D721Med (cell line): ENCODE measurements at regions not wholly inside any gene's neighbourhood (a gene's known extent, or its start where the extent isn't known, plus 50 kb on each side); places are given as distances from the start of the nearest gene placed in this dataset.

Experiments
- DNase-seq: peaks from one replicate; pipeline ENCODE4 v3.0.0; 2011; ENCODE audit warnings: low spot score; ENCODE audit not compliant: insufficient read length
- FAIRE-seq: peaks from 2 replicates; lab custom pipeline; 2011; peaks lifted over from hg19 to GRCh38; lab: Jason Lieb, UNC
- TF ChIP-seq, protein P1 (sequence below): IDR thresholded peaks from 2 replicates; pipeline ENCODE4 v1.5.1; 2012; ENCODE audit warnings: mild to moderate bottlenecking, control low read depth; ENCODE audit not compliant: insufficient read depth; ENCODE audit errors: missing control alignments

DNA sequence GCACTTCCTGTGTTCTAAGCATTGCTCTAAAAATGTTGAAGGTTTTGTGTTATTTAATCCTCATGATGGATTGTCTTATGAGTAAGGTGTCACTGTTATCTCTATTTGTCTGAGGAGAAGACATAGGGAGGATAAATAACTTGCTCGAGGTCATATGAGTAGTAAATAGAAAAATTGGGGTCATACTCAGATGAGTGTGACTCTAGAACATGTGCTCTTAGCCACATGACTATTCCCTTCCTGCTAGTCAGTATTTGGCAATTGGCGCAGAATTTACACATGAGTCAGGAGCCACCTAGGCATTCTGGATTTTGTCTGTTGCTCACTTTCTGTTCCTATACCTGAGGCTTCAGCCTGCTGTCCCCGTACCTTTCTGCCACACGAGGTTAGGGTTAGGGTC is 234.6 kb upstream of the CD180 start:
- DNase-seq (no peak), FAIRE-seq (no peak)
- TF ChIP-seq, protein P1, sequence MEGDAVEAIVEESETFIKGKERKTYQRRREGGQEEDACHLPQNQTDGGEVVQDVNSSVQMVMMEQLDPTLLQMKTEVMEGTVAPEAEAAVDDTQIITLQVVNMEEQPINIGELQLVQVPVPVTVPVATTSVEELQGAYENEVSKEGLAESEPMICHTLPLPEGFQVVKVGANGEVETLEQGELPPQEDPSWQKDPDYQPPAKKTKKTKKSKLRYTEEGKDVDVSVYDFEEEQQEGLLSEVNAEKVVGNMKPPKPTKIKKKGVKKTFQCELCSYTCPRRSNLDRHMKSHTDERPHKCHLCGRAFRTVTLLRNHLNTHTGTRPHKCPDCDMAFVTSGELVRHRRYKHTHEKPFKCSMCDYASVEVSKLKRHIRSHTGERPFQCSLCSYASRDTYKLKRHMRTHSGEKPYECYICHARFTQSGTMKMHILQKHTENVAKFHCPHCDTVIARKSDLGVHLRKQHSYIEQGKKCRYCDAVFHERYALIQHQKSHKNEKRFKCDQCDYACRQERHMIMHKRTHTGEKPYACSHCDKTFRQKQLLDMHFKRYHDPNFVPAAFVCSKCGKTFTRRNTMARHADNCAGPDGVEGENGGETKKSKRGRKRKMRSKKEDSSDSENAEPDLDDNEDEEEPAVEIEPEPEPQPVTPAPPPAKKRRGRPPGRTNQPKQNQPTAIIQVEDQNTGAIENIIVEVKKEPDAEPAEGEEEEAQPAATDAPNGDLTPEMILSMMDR: no peak

DNA sequence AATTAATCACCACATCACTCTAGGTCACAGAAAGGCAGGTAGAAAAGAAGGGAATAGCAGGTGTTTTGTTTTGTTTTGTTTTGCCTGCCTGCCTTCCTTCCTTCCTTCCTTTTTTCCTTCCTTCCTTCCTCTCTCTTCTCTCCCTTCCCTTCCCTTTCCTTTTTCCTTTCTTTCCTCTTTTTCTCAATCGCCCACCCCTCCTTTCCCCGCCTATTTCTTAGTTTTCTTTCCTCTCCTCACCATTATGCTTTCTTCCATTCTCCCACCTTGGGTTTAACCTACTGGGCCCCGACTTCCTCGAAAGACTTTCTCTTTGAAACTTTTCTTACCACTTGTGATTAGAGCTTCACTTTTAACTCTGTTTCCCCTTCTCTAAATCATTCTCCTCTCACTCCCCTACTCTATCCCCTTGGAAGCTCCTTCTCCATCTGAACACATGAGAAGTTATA is 231.3 kb upstream of the CD180 start:
- no peak for DNase-seq
- TF ChIP-seq, protein P1: no peak
- FAIRE-seq: no peak

DNA sequence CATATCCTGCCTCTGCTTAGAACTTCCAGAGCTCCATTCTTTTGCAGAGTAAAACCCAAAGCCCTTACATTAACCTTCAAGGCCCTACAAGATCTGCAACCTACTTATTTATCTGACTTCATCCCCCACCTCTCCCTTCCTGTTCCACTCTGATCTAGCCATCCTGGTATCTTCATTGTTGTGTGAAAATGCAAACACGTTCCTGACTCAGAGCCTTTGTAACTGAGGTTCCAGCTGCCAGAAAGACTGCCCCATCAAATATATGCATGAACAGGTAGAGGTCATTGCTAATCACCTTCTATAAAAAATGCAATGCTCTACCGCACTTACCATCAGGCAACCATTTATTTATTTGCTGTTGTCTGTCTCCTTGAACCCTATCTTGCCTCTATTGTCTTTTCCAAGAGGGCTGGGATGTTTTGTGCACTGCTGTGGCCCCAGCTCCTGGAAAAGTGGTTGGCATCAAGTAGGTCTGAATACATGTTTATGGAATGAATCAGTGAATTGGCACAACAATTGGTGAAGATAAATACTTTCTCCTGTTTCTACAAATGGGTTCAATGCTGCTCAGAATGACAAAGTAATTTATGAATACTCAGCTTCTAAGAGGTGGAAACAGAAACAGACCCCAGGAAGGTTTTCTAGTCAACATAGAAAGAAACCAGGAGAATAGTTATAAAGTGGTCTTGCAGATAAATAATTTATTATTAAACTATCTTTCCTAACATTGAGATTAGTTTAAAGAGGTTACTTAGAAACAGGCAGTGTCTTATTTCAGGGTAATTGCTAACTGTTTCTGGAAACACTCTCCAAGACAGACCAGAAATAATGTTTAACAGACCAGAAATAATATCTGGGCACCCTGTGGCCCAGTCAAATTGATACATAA is 230.6 kb upstream of the CD180 start:
- TF ChIP-seq, protein P1: no peak
- no peak for FAIRE-seq
- DNase-seq: no peak

DNA sequence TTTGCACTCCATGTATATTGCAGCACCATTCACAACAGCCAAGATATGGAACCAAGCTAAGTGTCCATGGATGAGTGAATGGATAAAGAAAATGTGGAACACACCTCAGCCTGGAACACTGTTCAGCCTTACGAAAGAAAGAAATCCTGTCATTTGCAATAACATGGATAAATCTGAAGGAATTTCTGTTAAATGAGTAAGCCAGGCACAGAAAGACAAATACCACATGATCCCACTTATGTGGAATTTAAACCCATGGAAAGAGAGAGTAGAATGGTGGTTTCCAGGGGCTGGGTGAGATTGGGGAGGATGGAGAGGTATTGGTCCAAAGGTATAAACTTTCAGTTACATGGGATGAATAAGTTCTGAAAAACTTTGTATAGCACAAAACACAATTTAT is 228.9 kb upstream of the CD180 start:
- TF ChIP-seq, protein P1: no peak
- DNase-seq: no peak
- FAIRE-seq: no peak

DNA sequence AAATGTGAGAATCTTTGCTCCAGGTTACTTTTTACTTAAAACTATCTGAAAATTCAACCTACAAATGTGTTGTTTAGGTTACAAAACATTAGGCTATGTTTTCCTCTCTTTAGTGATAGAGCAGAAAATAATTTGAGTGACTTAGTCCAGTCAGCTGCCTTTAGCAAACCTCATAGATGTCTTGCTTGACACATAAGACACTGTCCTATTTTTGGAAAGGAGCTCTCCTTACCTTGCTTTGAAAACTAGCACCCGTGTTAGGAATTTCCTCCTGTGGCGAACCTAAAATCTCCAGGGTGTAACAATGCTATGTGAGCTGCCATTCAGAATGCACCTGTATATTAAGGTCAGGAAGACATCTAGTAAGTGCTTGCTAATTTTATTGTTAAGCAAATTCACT is 221.2 kb upstream of the CD180 start:
- TF ChIP-seq, protein P1: no peak
- FAIRE-seq (no peak), DNase-seq (no peak)

DNA sequence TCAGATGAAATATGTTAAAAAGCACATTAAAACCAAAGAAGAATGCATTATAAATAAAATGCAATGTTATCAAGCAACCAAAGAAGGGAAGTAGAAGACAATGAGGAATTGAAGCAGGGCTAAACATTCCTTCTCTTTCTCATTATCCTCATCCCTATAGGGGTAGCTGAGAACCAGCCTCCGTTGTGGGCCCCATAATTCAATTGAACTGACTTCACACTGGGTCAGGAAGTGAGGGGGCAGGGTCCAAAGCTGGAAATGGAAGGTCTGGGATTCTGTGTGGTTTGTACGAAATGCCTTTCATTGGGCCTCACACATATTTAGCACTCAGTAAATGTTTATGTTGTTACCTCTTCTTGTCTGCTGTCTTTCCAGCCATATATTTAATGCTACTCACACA is 220.4 kb upstream of the CD180 start:
- FAIRE-seq: no peak
- no peak for DNase-seq

More for the DNA sequence above, 220.4 kb upstream of the CD180 start:
- TF ChIP-seq, protein P1: no peak
